GM23338 (cell line): ENCODE measurements at regions not wholly inside any gene's neighbourhood (a gene's known extent, or its start where the extent isn't known, plus 50 kb on each side); places are given as distances from the start of the nearest gene placed in this dataset.

Experiments
- ATAC-seq: fragments of 200-7000 bp; cut with Tn5 transposase; 3 replicates; pipeline ENCODE4 v1.9.1; 2020
- DNase-seq: peaks from one replicate; pipeline ENCODE4 v3.0.0-alpha.2; 2015; ENCODE audit warnings: low spot score
- H2AFZ ChIP-seq: fragments of 200-600 bp; sonication (generic); 2 replicates; pipeline ENCODE4 v1.8.0; 2016; ENCODE audit warnings: antibody characterized with exemption, mild to moderate bottlenecking, moderate library complexity
- H3F3A ChIP-seq: fragments of 200-600 bp; sonication (generic); replicated peaks from 2 replicates; pipeline ENCODE4 v1.8.0; 2017; ENCODE audit warnings: antibody characterized with exemption, mixed run types, low read depth
- H3K27ac ChIP-seq: fragments of 200-600 bp; sonication (generic); 2 replicates; pipeline ENCODE4 v1.6.1; 2016; ENCODE audit warnings: low read depth
- H3K27me3 ChIP-seq: fragments of 200-600 bp; sonication (generic); 2 replicates; pipeline ENCODE4 v1.8.0; 2016; ENCODE audit warnings: mild to moderate bottlenecking, mixed run types, moderate library complexity; ENCODE audit not compliant: insufficient read depth
- H3K36me3 ChIP-seq: fragments of 200-600 bp; sonication (generic); 2 replicates; pipeline ENCODE4 v1.8.0; 2016; ENCODE audit warnings: mild to moderate bottlenecking; ENCODE audit not compliant: insufficient read depth
- H3K4me1 ChIP-seq: fragments of 200-600 bp; sonication (generic); 2 replicates; pipeline ENCODE4 v1.8.0; 2016; ENCODE audit warnings: mild to moderate bottlenecking, moderate library complexity; ENCODE audit not compliant: insufficient read depth
- H3K4me2 ChIP-seq: fragments of 200-600 bp; sonication (generic); 2 replicates; pipeline ENCODE4 v1.7.1; 2017; ENCODE audit warnings: mixed run types
- H3K4me3 ChIP-seq: fragments of 200-600 bp; sonication (generic); 2 replicates; pipeline ENCODE4 v1.6.1; 2016; ENCODE audit warnings: mixed run types
- H3K79me2 ChIP-seq: fragments of 200-600 bp; sonication (generic); replicated peaks from 2 replicates; pipeline ENCODE4 v1.8.0; 2017; ENCODE audit warnings: mild to moderate bottlenecking; ENCODE audit not compliant: insufficient read depth
- H3K9me2 ChIP-seq: fragments of 200-600 bp; sonication (generic); 2 replicates; pipeline ENCODE4 v1.8.0; 2017; ENCODE audit not compliant: insufficient read depth
- H4K20me1 ChIP-seq: fragments of 200-600 bp; sonication (generic); replicated peaks from 2 replicates; pipeline ENCODE4 v1.8.0; 2017; ENCODE audit warnings: mild to moderate bottlenecking; ENCODE audit not compliant: insufficient read depth
- H3K27ac Mint-ChIP-seq: 2 replicates; pipeline ENCODE4 v1.8.0; 2020; ENCODE audit warnings: inconsistent platforms, mild to moderate bottlenecking, moderate library complexity, mixed read lengths
- H3K27me3 Mint-ChIP-seq: 3 replicates; pipeline ENCODE4 v1.8.0; 2022; ENCODE audit warnings: low read depth, mild to moderate bottlenecking, moderate library complexity, mixed read lengths, inconsistent platforms; ENCODE audit not compliant: insufficient read depth, poor library complexity
- H3K36me3 Mint-ChIP-seq: 3 replicates; pipeline ENCODE4 v1.8.0; 2021; ENCODE audit warnings: low read depth, mild to moderate bottlenecking, inconsistent platforms, moderate library complexity, mixed read lengths
- H3K4me1 Mint-ChIP-seq: 3 replicates; pipeline ENCODE4 v1.8.0; 2020; ENCODE audit warnings: mild to moderate bottlenecking, inconsistent platforms, mixed read lengths
- H3K4me3 Mint-ChIP-seq: 3 replicates; pipeline ENCODE4 v1.8.0; 2021; ENCODE audit warnings: moderate library complexity, mild to moderate bottlenecking, inconsistent platforms, mixed read lengths
- H3K9me3 Mint-ChIP-seq: 3 replicates; pipeline ENCODE4 v1.8.0; 2020; ENCODE audit warnings: moderate library complexity, mild to moderate bottlenecking, inconsistent platforms, mixed read lengths
- CREB1 ChIP-seq: fragments of 250-450 bp; sonication (Bioruptor Pico); IDR thresholded peaks from 2 replicates; pipeline ENCODE4 v1.5.0; 2020; ENCODE audit warnings: low read depth, mild to moderate bottlenecking, moderate library complexity
- EZH2 ChIP-seq: fragments of 200-600 bp; sonication (generic); IDR thresholded peaks from one replicate; pipeline ENCODE4 v1.8.0; 2017; ENCODE audit warnings: antibody characterized with exemption, mild to moderate bottlenecking, low read depth; ENCODE audit not compliant: unreplicated experiment
- EZH2phosphoT487 ChIP-seq: fragments of 200-600 bp; sonication (generic); IDR thresholded peaks from one replicate; pipeline ENCODE4 v1.8.1; 2018; ENCODE audit warnings: antibody characterized with exemption; ENCODE audit not compliant: unreplicated experiment
- JUNB ChIP-seq: IDR thresholded peaks from one replicate; pipeline ENCODE4 v1.6.1; 2016; ENCODE audit warnings: antibody characterized with exemption; ENCODE audit not compliant: unreplicated experiment
- NANOG ChIP-seq: IDR thresholded peaks from 2 replicates; pipeline ENCODE4 v1.6.1; 2016; ENCODE audit warnings: antibody characterized with exemption, borderline replicate concordance
- POLR2AphosphoS5 ChIP-seq: IDR thresholded peaks from 2 replicates; pipeline ENCODE4 v1.6.1; 2016; ENCODE audit warnings: antibody characterized with exemption, low read depth
- STAT1 ChIP-seq: IDR thresholded peaks from one replicate; pipeline ENCODE4 v1.6.1; 2016; ENCODE audit warnings: antibody characterized with exemption; ENCODE audit not compliant: unreplicated experiment
- ZNF114 ChIP-seq: fragments of 250-450 bp; sonication (Bioruptor Pico); IDR thresholded peaks from 2 replicates; pipeline ENCODE4 v1.5.0; 2020; ENCODE audit warnings: mild to moderate bottlenecking, moderate library complexity
- ZNF331 ChIP-seq: fragments of 250-450 bp; sonication (Bioruptor Pico); IDR thresholded peaks from 2 replicates; pipeline ENCODE4 v1.5.0; 2020; ENCODE audit warnings: low read depth, mild to moderate bottlenecking, moderate library complexity
- TF ChIP-seq, protein P1 (sequence below): IDR thresholded peaks from 2 replicates; pipeline ENCODE4 v1.6.1; 2016; ENCODE audit warnings: antibody characterized with exemption
- TF ChIP-seq, protein P2 (sequence below), 2 experiments: fragments of 200-600 bp in 1 of 2; sonication (generic) in 1 of 2; conservative IDR thresholded peaks; 2 replicates each; pipeline versions ENCODE4 v1.5.1 to v1.6.1; 2016 to 2017; ENCODE audit warnings: antibody characterized with exemption in 2 of 2, low read depth in 2 of 2, mild to moderate bottlenecking in 2 of 2, moderate library complexity in 1 of 2
- TF ChIP-seq, protein P3 (sequence below): IDR thresholded peaks from one replicate; pipeline ENCODE4 v1.6.1; 2018; ENCODE audit warnings: antibody characterized with exemption; ENCODE audit not compliant: unreplicated experiment
- TF ChIP-seq, protein P4 (sequence below): fragments of 250-450 bp; sonication (Bioruptor Pico); IDR thresholded peaks from 2 replicates; pipeline ENCODE4 v1.5.0; 2020; ENCODE audit warnings: mild to moderate bottlenecking, moderate library complexity

DNA sequence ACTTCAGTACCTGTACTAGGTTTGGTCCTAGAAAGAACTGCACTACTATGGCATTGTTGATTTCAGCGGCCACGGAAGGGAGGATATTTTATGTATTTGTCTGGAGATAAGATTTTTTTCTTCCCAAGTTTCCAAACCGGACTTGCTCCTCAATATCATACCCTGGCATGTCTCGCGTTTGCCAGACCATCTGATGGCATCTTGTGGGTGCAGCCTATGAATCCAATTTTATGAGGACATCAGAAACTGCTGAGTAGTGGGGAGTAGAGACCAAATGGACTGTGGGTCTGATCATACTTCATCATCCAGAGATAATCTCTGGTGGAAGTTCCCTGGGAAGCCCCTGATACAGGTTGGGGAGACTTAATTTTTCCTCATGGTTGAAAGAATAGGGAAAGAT lies 716.1 kb upstream of the WWC1 start:
- H3K4me3 ChIP-seq: peak overlapping the region; percentile 55; the same call in 1 of the 2 replicates
- H3K9me3 Mint-ChIP-seq: no peaks in the 10 kb centered on the region

More for the DNA sequence above, 716.1 kb upstream of the WWC1 start:
- Histone ChIP-seq H3K27me3 (peaks cover 6% of the 10 kb centered on the region; the same call in 1 of the 2 replicates), H3K79me2 (no peaks in the 10 kb centered on the region), H3K4me2 (peak overlapping the region; percentile 76), H4K20me1 (no peaks in the 10 kb centered on the region), H3K36me3 (no peaks in the 10 kb centered on the region), H3F3A (no peaks in the 10 kb centered on the region), H3K4me1 (peaks cover 61% of the 10 kb centered on the region), H2AFZ (no peak overlapping the region), H3K27ac (no peak overlapping the region), H3K9me2 (no peaks in the 10 kb centered on the region)
- peak overlapping the region; percentile 89 for H3K4me3 Mint-ChIP-seq
- H3K27ac Mint-ChIP-seq: no peak overlapping the region
- TF ChIP-seq, protein P1, sequence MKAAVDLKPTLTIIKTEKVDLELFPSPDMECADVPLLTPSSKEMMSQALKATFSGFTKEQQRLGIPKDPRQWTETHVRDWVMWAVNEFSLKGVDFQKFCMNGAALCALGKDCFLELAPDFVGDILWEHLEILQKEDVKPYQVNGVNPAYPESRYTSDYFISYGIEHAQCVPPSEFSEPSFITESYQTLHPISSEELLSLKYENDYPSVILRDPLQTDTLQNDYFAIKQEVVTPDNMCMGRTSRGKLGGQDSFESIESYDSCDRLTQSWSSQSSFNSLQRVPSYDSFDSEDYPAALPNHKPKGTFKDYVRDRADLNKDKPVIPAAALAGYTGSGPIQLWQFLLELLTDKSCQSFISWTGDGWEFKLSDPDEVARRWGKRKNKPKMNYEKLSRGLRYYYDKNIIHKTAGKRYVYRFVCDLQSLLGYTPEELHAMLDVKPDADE: no peak
- no peak for TF ChIP-seq ZNF114
- TF ChIP-seq STAT1: no peak
- TF ChIP-seq, protein P2, sequence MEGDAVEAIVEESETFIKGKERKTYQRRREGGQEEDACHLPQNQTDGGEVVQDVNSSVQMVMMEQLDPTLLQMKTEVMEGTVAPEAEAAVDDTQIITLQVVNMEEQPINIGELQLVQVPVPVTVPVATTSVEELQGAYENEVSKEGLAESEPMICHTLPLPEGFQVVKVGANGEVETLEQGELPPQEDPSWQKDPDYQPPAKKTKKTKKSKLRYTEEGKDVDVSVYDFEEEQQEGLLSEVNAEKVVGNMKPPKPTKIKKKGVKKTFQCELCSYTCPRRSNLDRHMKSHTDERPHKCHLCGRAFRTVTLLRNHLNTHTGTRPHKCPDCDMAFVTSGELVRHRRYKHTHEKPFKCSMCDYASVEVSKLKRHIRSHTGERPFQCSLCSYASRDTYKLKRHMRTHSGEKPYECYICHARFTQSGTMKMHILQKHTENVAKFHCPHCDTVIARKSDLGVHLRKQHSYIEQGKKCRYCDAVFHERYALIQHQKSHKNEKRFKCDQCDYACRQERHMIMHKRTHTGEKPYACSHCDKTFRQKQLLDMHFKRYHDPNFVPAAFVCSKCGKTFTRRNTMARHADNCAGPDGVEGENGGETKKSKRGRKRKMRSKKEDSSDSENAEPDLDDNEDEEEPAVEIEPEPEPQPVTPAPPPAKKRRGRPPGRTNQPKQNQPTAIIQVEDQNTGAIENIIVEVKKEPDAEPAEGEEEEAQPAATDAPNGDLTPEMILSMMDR (conservative IDR thresholded peaks at IDR 0.05; ENCODE audit: low read depth in 2 of 2): no peak
- TF ChIP-seq EZH2phosphoT487: no peak
- no peak for TF ChIP-seq EZH2
- TF ChIP-seq NANOG: no peak
- no peak for TF ChIP-seq JUNB
- no peak for TF ChIP-seq POLR2AphosphoS5
- TF ChIP-seq CREB1 (CRISPR knock-in tag): no peak
- no peak for TF ChIP-seq ZNF331
- TF ChIP-seq, protein P3, sequence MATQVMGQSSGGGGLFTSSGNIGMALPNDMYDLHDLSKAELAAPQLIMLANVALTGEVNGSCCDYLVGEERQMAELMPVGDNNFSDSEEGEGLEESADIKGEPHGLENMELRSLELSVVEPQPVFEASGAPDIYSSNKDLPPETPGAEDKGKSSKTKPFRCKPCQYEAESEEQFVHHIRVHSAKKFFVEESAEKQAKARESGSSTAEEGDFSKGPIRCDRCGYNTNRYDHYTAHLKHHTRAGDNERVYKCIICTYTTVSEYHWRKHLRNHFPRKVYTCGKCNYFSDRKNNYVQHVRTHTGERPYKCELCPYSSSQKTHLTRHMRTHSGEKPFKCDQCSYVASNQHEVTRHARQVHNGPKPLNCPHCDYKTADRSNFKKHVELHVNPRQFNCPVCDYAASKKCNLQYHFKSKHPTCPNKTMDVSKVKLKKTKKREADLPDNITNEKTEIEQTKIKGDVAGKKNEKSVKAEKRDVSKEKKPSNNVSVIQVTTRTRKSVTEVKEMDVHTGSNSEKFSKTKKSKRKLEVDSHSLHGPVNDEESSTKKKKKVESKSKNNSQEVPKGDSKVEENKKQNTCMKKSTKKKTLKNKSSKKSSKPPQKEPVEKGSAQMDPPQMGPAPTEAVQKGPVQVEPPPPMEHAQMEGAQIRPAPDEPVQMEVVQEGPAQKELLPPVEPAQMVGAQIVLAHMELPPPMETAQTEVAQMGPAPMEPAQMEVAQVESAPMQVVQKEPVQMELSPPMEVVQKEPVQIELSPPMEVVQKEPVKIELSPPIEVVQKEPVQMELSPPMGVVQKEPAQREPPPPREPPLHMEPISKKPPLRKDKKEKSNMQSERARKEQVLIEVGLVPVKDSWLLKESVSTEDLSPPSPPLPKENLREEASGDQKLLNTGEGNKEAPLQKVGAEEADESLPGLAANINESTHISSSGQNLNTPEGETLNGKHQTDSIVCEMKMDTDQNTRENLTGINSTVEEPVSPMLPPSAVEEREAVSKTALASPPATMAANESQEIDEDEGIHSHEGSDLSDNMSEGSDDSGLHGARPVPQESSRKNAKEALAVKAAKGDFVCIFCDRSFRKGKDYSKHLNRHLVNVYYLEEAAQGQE: no peak
- TF ChIP-seq, protein P4, sequence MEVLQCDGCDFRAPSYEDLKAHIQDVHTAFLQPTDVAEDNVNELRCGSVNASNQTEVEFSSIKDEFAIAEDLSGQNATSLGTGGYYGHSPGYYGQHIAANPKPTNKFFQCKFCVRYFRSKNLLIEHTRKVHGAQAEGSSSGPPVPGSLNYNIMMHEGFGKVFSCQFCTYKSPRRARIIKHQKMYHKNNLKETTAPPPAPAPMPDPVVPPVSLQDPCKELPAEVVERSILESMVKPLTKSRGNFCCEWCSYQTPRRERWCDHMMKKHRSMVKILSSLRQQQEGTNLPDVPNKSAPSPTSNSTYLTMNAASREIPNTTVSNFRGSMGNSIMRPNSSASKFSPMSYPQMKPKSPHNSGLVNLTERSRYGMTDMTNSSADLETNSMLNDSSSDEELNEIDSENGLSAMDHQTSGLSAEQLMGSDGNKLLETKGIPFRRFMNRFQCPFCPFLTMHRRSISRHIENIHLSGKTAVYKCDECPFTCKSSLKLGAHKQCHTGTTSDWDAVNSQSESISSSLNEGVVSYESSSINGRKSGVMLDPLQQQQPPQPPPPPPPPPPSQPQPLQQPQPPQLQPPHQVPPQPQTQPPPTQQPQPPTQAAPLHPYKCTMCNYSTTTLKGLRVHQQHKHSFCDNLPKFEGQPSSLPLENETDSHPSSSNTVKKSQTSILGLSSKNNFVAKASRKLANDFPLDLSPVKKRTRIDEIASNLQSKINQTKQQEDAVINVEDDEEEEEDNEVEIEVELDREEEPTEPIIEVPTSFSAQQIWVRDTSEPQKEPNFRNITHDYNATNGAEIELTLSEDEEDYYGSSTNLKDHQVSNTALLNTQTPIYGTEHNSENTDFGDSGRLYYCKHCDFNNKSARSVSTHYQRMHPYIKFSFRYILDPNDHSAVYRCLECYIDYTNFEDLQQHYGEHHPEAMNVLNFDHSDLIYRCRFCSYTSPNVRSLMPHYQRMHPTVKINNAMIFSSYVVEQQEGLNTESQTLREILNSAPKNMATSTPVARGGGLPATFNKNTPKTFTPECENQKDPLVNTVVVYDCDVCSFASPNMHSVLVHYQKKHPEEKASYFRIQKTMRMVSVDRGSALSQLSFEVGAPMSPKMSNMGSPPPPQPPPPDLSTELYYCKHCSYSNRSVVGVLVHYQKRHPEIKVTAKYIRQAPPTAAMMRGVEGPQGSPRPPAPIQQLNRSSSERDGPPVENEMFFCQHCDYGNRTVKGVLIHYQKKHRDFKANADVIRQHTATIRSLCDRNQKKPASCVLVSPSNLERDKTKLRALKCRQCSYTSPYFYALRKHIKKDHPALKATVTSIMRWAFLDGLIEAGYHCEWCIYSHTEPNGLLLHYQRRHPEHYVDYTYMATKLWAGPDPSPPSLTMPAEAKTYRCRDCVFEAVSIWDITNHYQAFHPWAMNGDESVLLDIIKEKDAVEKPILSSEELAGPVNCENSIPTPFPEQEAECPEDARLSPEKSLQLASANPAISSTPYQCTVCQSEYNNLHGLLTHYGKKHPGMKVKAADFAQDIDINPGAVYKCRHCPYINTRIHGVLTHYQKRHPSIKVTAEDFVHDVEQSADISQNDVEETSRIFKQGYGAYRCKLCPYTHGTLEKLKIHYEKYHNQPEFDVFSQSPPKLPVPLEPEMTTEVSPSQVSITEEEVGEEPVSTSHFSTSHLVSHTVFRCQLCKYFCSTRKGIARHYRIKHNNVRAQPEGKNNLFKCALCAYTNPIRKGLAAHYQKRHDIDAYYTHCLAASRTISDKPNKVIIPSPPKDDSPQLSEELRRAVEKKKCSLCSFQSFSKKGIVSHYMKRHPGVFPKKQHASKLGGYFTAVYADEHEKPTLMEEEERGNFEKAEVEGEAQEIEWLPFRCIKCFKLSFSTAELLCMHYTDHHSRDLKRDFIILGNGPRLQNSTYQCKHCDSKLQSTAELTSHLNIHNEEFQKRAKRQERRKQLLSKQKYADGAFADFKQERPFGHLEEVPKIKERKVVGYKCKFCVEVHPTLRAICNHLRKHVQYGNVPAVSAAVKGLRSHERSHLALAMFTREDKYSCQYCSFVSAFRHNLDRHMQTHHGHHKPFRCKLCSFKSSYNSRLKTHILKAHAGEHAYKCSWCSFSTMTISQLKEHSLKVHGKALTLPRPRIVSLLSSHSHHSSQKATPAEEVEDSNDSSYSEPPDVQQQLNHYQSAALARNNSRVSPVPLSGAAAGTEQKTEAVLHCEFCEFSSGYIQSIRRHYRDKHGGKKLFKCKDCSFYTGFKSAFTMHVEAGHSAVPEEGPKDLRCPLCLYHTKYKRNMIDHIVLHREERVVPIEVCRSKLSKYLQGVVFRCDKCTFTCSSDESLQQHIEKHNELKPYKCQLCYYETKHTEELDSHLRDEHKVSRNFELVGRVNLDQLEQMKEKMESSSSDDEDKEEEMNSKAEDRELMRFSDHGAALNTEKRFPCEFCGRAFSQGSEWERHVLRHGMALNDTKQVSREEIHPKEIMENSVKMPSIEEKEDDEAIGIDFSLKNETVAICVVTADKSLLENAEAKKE (CRISPR knock-in tag): no peak
- DNase-seq: no peak
- H3K27me3 Mint-ChIP-seq: peaks cover 11% of the 10 kb centered on the region
- ATAC-seq: no peak
- no peaks in the 10 kb centered on the region for H3K36me3 Mint-ChIP-seq
- H3K4me1 Mint-ChIP-seq: peaks cover 67% of the 10 kb centered on the region
